GM10266 (cell line): ENCODE measurements at regions not wholly inside any gene's neighbourhood (a gene's known extent, or its start where the extent isn't known, plus 50 kb on each side); places are given as distances from the start of the nearest gene placed in this dataset.

Experiments used
- DNase-seq: peaks from one replicate; pipeline ENCODE4 v3.0.0; 2012; ENCODE audit errors: extremely low spot score
- CTCF ChIP-seq: IDR thresholded peaks from 2 replicates; pipeline ENCODE4 v1.5.1; 2012; ENCODE audit warnings: mild to moderate bottlenecking, low read depth; ENCODE audit not compliant: control insufficient read depth, insufficient read depth; ENCODE audit errors: missing control alignments

- TF ChIP-seq CTCF: no peak
Observed at GRCh38 chr12:77368379-77368778, 303.0 kb upstream of the E2F7 start.

GRCh38 chr12:77366616-77367015 lies 301.2 kb upstream of the E2F7 start:
- TF ChIP-seq CTCF: no peak
- DNase-seq: no peak

More at GRCh38 chr12:77368379-77368778, 303.0 kb upstream of the E2F7 start:
- DNase-seq: no peak

GRCh38 chr12:77364400-77364799 lies 299.0 kb upstream of the E2F7 start:
- TF ChIP-seq CTCF: no peak
- no peak for DNase-seq

- TF ChIP-seq CTCF: no peak
- no peak for DNase-seq
Observed at GRCh38 chr12:77362509-77363210, 297.3 kb upstream of the E2F7 start.

- no peak for DNase-seq
- TF ChIP-seq CTCF: no peak
Observed at GRCh38 chr12:77357655-77358054, 292.3 kb upstream of the E2F7 start.

- no peak for TF ChIP-seq CTCF
- no peak for DNase-seq
Observed at GRCh38 chr12:77354766-77355362, 289.5 kb upstream of the E2F7 start.

- TF ChIP-seq CTCF: no peak
- no peak for DNase-seq
Observed at GRCh38 chr12:77352946-77353345, 287.6 kb upstream of the E2F7 start.
